Liver (tissue), 8 donors: ENCODE measurements at regions not wholly inside any gene's neighbourhood (a gene's known extent, or its start where the extent isn't known, plus 50 kb on each side); places are given as distances from the start of the nearest gene placed in this dataset.

Experiments
- DNase-seq: peaks from one replicate; pipeline ENCODE4 v3.0.0-alpha.2; 2017; ENCODE audit warnings: low spot score
- H3K27ac ChIP-seq, 2 donors: one replicate each; pipeline ENCODE4 v1.7.0; 2013; ENCODE audit warnings: inconsistent platforms in 2 of 2, low read length in 2 of 2, control low read depth in 1 of 2, low read depth in 1 of 2, mild to moderate bottlenecking in 1 of 2
- H3K27me3 ChIP-seq, 4 donors: one replicate each; pipeline versions ENCODE4 v1.6.1 to v1.7.0; 2013; ENCODE audit warnings: low read length in 3 of 4, inconsistent platforms in 1 of 4, mild to moderate bottlenecking in 1 of 4, moderate library complexity in 1 of 4; ENCODE audit not compliant: control insufficient read depth in 4 of 4, insufficient read depth in 4 of 4
- H3K36me3 ChIP-seq, 4 donors: one replicate each; pipeline versions ENCODE4 v1.6.1 to v1.7.0; 2013; ENCODE audit warnings: low read length in 3 of 4, mild to moderate bottlenecking in 3 of 4, low read depth in 1 of 4, moderate library complexity in 1 of 4; ENCODE audit not compliant: control insufficient read depth in 4 of 4, insufficient read depth in 3 of 4
- H3K4me1 ChIP-seq, 4 donors: one replicate each; pipeline versions ENCODE4 v1.6.1 to v1.7.0; 2013; ENCODE audit warnings: low read length in 3 of 4, mild to moderate bottlenecking in 3 of 4, moderate library complexity in 1 of 4; ENCODE audit not compliant: control insufficient read depth in 4 of 4, insufficient read depth in 4 of 4
- H3K4me3 ChIP-seq, 3 donors: one replicate each; pipeline versions ENCODE4 v1.6.1 to v1.7.0; 2013; ENCODE audit warnings: low read length in 3 of 3, control low read depth in 1 of 3, low read depth in 1 of 3, mild to moderate bottlenecking in 1 of 3
- H3K9ac ChIP-seq, 2 donors: one replicate each; pipeline ENCODE4 v1.7.0; 2013; ENCODE audit warnings: low read length in 2 of 2, mild to moderate bottlenecking in 2 of 2, moderate library complexity in 2 of 2, control low read depth in 1 of 2, low read depth in 1 of 2
- H3K9me3 ChIP-seq, 4 donors: one replicate each; pipeline versions ENCODE4 v1.6.1 to v1.7.0; 2013; ENCODE audit warnings: low read length in 3 of 4; ENCODE audit not compliant: control insufficient read depth in 4 of 4
- CTCF ChIP-seq: fragments of 150-350 bp; IDR thresholded peaks from 2 replicates; pipeline ENCODE4 v1.5.1; 2017; ENCODE audit warnings: improper control_type of control experiment, low read depth, low read length; ENCODE audit not compliant: missing input control
- EGR1 ChIP-seq, 2 donors: IDR thresholded peaks; 2 replicates each; pipeline ENCODE4 v1.6.1; 2016 to 2018; ENCODE audit warnings: antibody characterized with exemption in 2 of 2, low read depth in 2 of 2
- FOXA1 ChIP-seq: IDR thresholded peaks from 2 replicates; pipeline ENCODE4 v1.6.1; 2016; ENCODE audit warnings: antibody characterized with exemption
- FOXA2 ChIP-seq: IDR thresholded peaks from 2 replicates; pipeline ENCODE4 v1.6.1; 2016; ENCODE audit warnings: antibody characterized with exemption
- HNF4A ChIP-seq, 2 donors: conservative IDR thresholded peaks; 2 replicates each; pipeline ENCODE4 v1.6.1; 2016; ENCODE audit warnings: antibody characterized with exemption in 2 of 2, mild to moderate bottlenecking in 2 of 2
- HNF4G ChIP-seq: IDR thresholded peaks from 2 replicates; pipeline ENCODE4 v1.6.1; 2016; ENCODE audit warnings: antibody characterized with exemption
- JUND ChIP-seq, 2 donors: IDR thresholded peaks; 2 replicates each; pipeline ENCODE4 v1.6.1; 2016; ENCODE audit warnings: antibody characterized with exemption in 2 of 2
- NR2F2 ChIP-seq: IDR thresholded peaks from 2 replicates; pipeline ENCODE4 v1.6.1; 2016; ENCODE audit warnings: antibody characterized with exemption
- RXRA ChIP-seq, 2 donors: IDR thresholded peaks; 2 replicates each; pipeline ENCODE4 v1.6.1; 2017 to 2018; ENCODE audit warnings: antibody characterized with exemption in 2 of 2, mild to moderate bottlenecking in 1 of 2
- SP1 ChIP-seq: IDR thresholded peaks from 2 replicates; pipeline ENCODE4 v1.6.1; 2018; ENCODE audit warnings: antibody characterized with exemption, mild to moderate bottlenecking
- TAF1 ChIP-seq: conservative IDR thresholded peaks from 2 replicates; pipeline ENCODE4 v1.6.1; 2016; ENCODE audit warnings: antibody characterized with exemption, mild to moderate bottlenecking
- YY1 ChIP-seq: IDR thresholded peaks from 2 replicates; pipeline ENCODE4 v1.6.1; 2016; ENCODE audit warnings: antibody characterized with exemption, mild to moderate bottlenecking
- ZBTB33 ChIP-seq: IDR thresholded peaks from 2 replicates; pipeline ENCODE4 v1.6.1; 2016; ENCODE audit warnings: antibody characterized with exemption
- WGBS: extraction: QIAGEN DNeasy Blood & Tissue Kit; methylation state at CpG from one replicate; pipeline ENCODE4 v1.1.7; 2013; 5-methylcytosine and 5-hydroxymethylcytosine counted together
- donor health status: healthy.
- donor health status: healthy.
- donor health status: healthy.
- donor health status: healthy.
- donor health status: healthy.

- no peak overlapping the region for H3K27ac ChIP-seq
- DNase-seq, result peak; percentile 80
- no peaks in the 10 kb centered on the region for H3K27me3 ChIP-seq
- H3K4me1 ChIP-seq, result peaks cover 5 to 17% (median 13%) of the 10 kb centered on the region in 4 donors
- no peak overlapping the region for H3K9ac ChIP-seq
- H3K4me3 ChIP-seq, result no peak overlapping the region
- H3K36me3 ChIP-seq, result no peaks in the 10 kb centered on the region
- WGBS, result 92% methylated on average over 5 of the region's 5 CpGs
- TF ChIP-seq SP1 (no peak), YY1 (no peak), FOXA2 (no peak), TAF1 (no peak), JUND (IDR thresholded peaks at IDR 0.05) (no peak), RXRA (IDR thresholded peaks at IDR 0.05) (no peak), FOXA1 (no peak), CTCF (no peak), EGR1 (IDR thresholded peaks at IDR 0.05; ENCODE audit: low read depth in 2 of 2) (no peak), NR2F2 (no peak), HNF4G (no peak)
- no peaks in the 10 kb centered on the region for H3K9me3 ChIP-seq
Measured at GRCh38 chr13:99053636-99054233, 75.9 kb upstream of the DOCK9 start.

- H3K4me1 ChIP-seq, result peaks cover 5 to 17% (median 13%) of the 10 kb centered on the region in 4 donors
- 67% methylated on average over 10 of the region's 10 CpGs for WGBS
- H3K27ac ChIP-seq, result no peak overlapping the region
- TF ChIP-seq HNF4A (conservative IDR thresholded peaks at IDR 0.05), result no peak
- no peak for TF ChIP-seq TAF1
- no peak for TF ChIP-seq JUND (IDR thresholded peaks at IDR 0.05)
- TF ChIP-seq ZBTB33, result no peak
- DNase-seq, result no peak
- H3K27me3 ChIP-seq, result no peaks in the 10 kb centered on the region
- H3K4me3 ChIP-seq, result no peak overlapping the region
- H3K9ac ChIP-seq, result no peak overlapping the region
- H3K9me3 ChIP-seq, result no peaks in the 10 kb centered on the region
- H3K36me3 ChIP-seq, result no peaks in the 10 kb centered on the region
Measured at GRCh38 chr13:99055281-99055680, 77.4 kb upstream of the DOCK9 start.

- WGBS, result 96% methylated on average over 1 of the region's 1 CpG
- no peak for TF ChIP-seq HNF4A (conservative IDR thresholded peaks at IDR 0.05)
- TF ChIP-seq NR2F2, result no peak
- Histone ChIP-seq H3K4me1 (peaks cover 5 to 17% (median 13%) of the 10 kb centered on the region in 4 donors), H3K27me3 (no peaks in the 10 kb centered on the region), H3K9me3 (no peaks in the 10 kb centered on the region), H3K4me3 (no peak overlapping the region), H3K9ac (no peak overlapping the region), H3K27ac (no peak overlapping the region), H3K36me3 (no peaks in the 10 kb centered on the region)
- DNase-seq, result no peak
Measured at GRCh38 chr13:99055735-99056134, 77.9 kb upstream of the DOCK9 start.
